Aorta (tissue), 5 donors: ENCODE measurements at regions not wholly inside any gene's neighbourhood (a gene's known extent, or its start where the extent isn't known, plus 50 kb on each side); places are given as distances from the start of the nearest gene placed in this dataset.

Experiments
- ATAC-seq: fragments of 200-7000 bp; cut with Tn5 transposase; one replicate; pipeline ENCODE4 v1.9.1; 2022; ENCODE audit warnings: moderate library complexity; ENCODE audit not compliant: low FRiP score
- DNase-seq, 2 donors: peaks; one replicate each; pipeline ENCODE4 v3.0.0-alpha.2; 2020
- H3K27ac ChIP-seq, 2 donors: one replicate each; pipeline ENCODE4 v1.5.1; 2013; ENCODE audit warnings: low read length in 2 of 2, mild to moderate bottlenecking in 2 of 2, moderate library complexity in 2 of 2, control low read depth in 1 of 2, inconsistent platforms in 1 of 2, low read depth in 1 of 2
- H3K27me3 ChIP-seq, 2 donors: one replicate each; pipeline ENCODE4 v1.6.1; 2013; ENCODE audit warnings: control low read depth in 1 of 2, low read length in 1 of 2, mild to moderate bottlenecking in 1 of 2, moderate library complexity in 1 of 2; ENCODE audit not compliant: insufficient read depth in 2 of 2, control insufficient read depth in 1 of 2
- H3K36me3 ChIP-seq, 2 donors: one replicate each; pipeline ENCODE4 v1.6.1; 2013; ENCODE audit warnings: control low read depth in 1 of 2, low read length in 1 of 2, mild to moderate bottlenecking in 1 of 2; ENCODE audit not compliant: insufficient read depth in 2 of 2, control insufficient read depth in 1 of 2
- H3K4me1 ChIP-seq, 2 donors: one replicate each; pipeline ENCODE4 v1.6.1; 2013; ENCODE audit warnings: low read length in 2 of 2, control low read depth in 1 of 2, mild to moderate bottlenecking in 1 of 2, moderate library complexity in 1 of 2; ENCODE audit not compliant: insufficient read depth in 2 of 2, control insufficient read depth in 1 of 2
- H3K4me3 ChIP-seq, 2 donors: one replicate each; pipeline ENCODE4 v1.5.1; 2013; ENCODE audit warnings: low read length in 2 of 2, control low read depth in 1 of 2, mild to moderate bottlenecking in 1 of 2
- H3K9me3 ChIP-seq: one replicate; pipeline ENCODE4 v1.6.1; 2013; ENCODE audit warnings: mild to moderate bottlenecking, low read length; ENCODE audit not compliant: control insufficient read depth
- WGBS, 2 donors: extraction: QIAGEN DNeasy Blood & Tissue Kit; methylation state at CpG; one replicate each; pipeline ENCODE4 v1.1.7; 2013; 5-methylcytosine and 5-hydroxymethylcytosine counted together
- intact Hi-C, 2 donors: fragments of 100-400 bp; cut with DNase I; formaldehyde crosslinking; loops; one replicate each; pipeline versions ENCODE4 v1.14.2 to v1.15.0; 2022
- donor health status: healthy with polysubstance abuse.
- donor health status: Bipolar disorder and iron deficiency.
- donor health status: DM: no; HTN: no; CAD: no.
- donor health status: DM: no; HTN: no; CAD: no.
- donor health status: DM: yes; HTN: yes; CAD: no.

DNA sequence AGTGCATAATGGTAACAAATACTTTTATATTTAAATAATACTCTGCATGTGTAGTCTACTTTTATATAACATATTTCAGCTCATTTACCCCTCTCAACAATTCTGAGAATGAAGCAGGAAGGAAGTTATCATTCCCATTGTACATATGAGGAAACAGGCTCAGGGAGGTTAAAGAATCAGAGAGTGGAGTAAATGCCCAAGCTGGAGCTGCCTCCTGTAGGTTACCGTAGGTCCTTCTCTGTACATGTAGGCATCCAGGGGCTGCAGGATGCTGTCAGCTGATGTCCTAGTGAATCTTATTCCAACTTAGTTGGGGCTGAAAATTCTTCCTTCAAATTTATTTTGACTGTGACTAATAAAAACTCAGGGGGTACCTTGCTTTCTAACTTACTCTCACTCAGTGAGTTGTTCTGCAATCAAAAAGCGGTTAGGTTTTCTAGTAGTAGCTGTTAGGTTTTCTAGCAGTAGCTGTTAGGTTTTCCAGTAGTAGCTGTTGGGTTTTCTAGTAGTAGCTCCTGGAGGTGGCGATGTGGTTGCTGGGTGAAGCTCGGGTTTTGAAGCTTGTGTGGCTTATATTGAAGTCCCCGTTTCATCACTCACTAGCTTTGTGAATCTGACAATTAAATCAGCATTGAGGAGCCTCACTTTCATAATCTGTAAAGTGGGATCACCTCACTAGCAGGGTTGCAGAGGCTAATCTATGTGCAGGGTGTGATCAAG lies 357.0 kb downstream of the NR2F2 start:
- Histone ChIP-seq H3K4me3 (no peak overlapping the region), H3K36me3 (no peaks in the 10 kb centered on the region), H3K4me1 (no peaks in the 10 kb centered on the region), H3K9me3 (no peaks in the 10 kb centered on the region), H3K27me3 (no peaks in the 10 kb centered on the region), H3K27ac (no peak overlapping the region)
- no peak for ATAC-seq
- 84 to 87% methylated on average over 5 of the region's 5 CpGs for WGBS, 2 donors
- DNase-seq: no peak
- intact Hi-C loops: no loop called here

- no peaks in the 10 kb centered on the region for H3K27me3 ChIP-seq
- H3K4me3 ChIP-seq: no peak overlapping the region
- H3K9me3 ChIP-seq: no peaks in the 10 kb centered on the region
- ATAC-seq (no peak), DNase-seq (no peak)
- 55 to 70% methylated on average over 3 of the region's 3 CpGs for WGBS, 2 donors
- no peaks in the 10 kb centered on the region for H3K36me3 ChIP-seq
- intact Hi-C loops: no loop called here
- no peaks in the 10 kb centered on the region for H3K4me1 ChIP-seq
- no peak overlapping the region for H3K27ac ChIP-seq
Measured at GRCh38 chr15:96690733-96691132, 360.2 kb downstream of the NR2F2 start.

GRCh38 chr15:96692826-96693225 lies 362.3 kb downstream of the NR2F2 start:
- H3K4me1 ChIP-seq: no peaks in the 10 kb centered on the region
- no peaks in the 10 kb centered on the region for H3K9me3 ChIP-seq
- ATAC-seq (no peak), DNase-seq (no peak)
- no peaks in the 10 kb centered on the region for H3K27me3 ChIP-seq
- 58 to 60% methylated on average over 7 of the region's 7 CpGs for WGBS, 2 donors
- H3K36me3 ChIP-seq: no peaks in the 10 kb centered on the region
- H3K4me3 ChIP-seq: no peak overlapping the region
- intact Hi-C loops: no loop called here
- H3K27ac ChIP-seq: no peak overlapping the region

DNA sequence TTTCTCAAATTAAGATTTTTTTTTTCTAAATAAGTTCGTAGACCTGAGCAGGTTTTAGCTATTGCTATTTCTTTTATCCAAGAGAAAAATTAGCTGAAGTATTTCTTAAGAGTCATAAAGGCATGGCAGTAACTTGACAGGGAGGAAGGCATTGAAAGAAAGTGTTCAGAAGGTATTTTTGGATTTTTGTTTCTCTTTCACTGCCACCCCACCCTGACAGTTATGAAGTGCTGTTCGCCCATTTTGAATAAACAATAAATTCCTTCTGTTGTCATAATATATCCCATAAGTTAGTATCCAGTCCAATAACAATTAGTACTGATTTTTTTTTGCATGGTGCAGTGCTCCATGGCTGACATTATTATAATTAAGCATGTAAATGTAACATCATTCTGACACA lies 363.0 kb downstream of the NR2F2 start:
- Histone ChIP-seq H3K4me3 (no peak overlapping the region), H3K36me3 (no peaks in the 10 kb centered on the region), H3K4me1 (no peaks in the 10 kb centered on the region), H3K27me3 (no peaks in the 10 kb centered on the region), H3K27ac (no peak overlapping the region), H3K9me3 (no peaks in the 10 kb centered on the region)
- 27 to 53% methylated on average over 2 of the region's 2 CpGs for WGBS, 2 donors
- intact Hi-C loops: no loop called here
- ATAC-seq: no peak
- no peak for DNase-seq

DNA sequence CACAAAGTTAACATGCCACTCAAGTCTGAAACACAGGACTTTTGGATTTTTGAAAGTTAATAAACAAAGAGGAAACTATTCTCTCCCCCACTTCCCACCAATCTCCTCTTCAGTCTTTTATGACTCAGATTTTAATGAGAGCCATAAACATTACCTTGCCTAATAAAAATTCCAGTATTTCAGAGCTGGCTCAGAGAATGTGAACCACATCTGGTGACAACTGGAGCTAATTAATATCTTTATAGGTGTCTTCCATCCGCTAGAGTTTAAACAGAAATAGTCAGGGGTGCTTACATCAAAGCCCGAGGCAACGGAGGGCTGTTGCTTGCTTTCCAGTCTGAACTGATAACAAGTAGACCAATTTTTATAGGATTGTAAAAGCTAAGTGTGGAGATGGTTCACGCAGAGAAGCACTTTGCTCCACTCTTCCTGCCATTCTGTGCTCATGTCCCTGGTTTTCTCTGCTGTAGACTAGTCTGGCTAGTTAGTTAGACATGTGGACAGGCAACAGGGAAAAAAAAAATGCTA lies 363.6 kb downstream of the NR2F2 start:
- 46 to 52% methylated on average over 4 of the region's 4 CpGs for WGBS, 2 donors
- Histone ChIP-seq H3K9me3 (no peaks in the 10 kb centered on the region), H3K4me1 (no peaks in the 10 kb centered on the region), H3K4me3 (no peak overlapping the region), H3K36me3 (no peaks in the 10 kb centered on the region), H3K27ac (no peak overlapping the region), H3K27me3 (no peaks in the 10 kb centered on the region)
- ATAC-seq (no peak), DNase-seq (no peak)
- intact Hi-C loops: no loop called here

DNA sequence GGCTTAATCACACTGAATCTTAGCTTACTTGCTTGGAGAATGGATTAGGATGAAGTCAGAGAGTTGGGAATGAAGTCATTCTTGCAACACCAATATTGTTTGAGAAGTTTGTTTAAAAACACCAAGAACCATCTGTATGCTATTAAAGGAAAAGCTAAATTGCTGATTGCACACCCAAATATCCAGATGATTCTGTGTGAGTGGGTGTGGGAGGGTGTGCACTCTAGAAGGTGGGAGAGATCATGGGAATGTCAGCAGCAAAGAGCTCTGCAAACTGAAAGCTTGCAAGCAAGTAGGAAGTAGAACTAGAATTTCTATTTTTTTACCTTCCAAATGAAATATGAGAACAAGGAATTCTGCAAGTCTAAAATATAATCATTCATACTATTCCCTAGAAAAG lies 364.9 kb downstream of the NR2F2 start:
- ATAC-seq: no peak
- no peak for DNase-seq

GRCh38 chr15:96699871-96700401 lies 369.4 kb downstream of the NR2F2 start:
- Histone ChIP-seq H3K9me3 (no peaks in the 10 kb centered on the region), H3K27ac (no peak overlapping the region), H3K4me3 (no peak overlapping the region), H3K36me3 (no peaks in the 10 kb centered on the region), H3K4me1 (peaks cover 0 to 2% of the 10 kb centered on the region in 2 donors), H3K27me3 (peaks cover 0 to 3% of the 10 kb centered on the region in 2 donors)
- ATAC-seq (no peak), DNase-seq (no peak)
- WGBS, 2 donors: 50 to 62% methylated on average over 3 of the region's 3 CpGs
- intact Hi-C loops: no loop called here

More for the DNA sequence above, 364.9 kb downstream of the NR2F2 start:
- Histone ChIP-seq H3K27me3 (peaks cover 0 to 3% of the 10 kb centered on the region in 2 donors), H3K9me3 (no peaks in the 10 kb centered on the region), H3K27ac (no peak overlapping the region), H3K4me3 (no peak overlapping the region), H3K36me3 (no peaks in the 10 kb centered on the region), H3K4me1 (no peaks in the 10 kb centered on the region)
- intact Hi-C loops: no loop called here

DNA sequence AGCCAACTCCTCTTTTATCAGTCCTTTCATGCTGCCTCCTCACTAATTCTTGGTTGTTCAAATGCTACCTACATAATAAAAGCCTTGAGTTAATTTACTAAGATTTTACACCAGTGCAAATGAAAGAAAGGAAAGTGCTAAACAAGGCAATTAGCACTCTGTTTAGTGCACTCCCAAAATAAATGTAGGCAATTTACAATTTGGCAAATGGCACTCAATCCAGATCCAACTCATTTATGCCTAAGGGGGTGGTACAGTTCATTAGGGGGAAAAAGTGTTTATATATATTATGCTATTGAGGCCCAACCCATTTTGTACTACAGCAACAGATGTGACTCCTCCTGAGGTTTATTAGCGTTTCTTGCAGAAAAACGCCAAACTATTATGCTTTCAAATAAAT lies 370.1 kb downstream of the NR2F2 start:
- peaks cover 0 to 2% of the 10 kb centered on the region in 2 donors for H3K4me1 ChIP-seq
- no peak for ATAC-seq
- WGBS, 2 donors: 55 to 60% methylated on average over 2 of the region's 2 CpGs

DNA sequence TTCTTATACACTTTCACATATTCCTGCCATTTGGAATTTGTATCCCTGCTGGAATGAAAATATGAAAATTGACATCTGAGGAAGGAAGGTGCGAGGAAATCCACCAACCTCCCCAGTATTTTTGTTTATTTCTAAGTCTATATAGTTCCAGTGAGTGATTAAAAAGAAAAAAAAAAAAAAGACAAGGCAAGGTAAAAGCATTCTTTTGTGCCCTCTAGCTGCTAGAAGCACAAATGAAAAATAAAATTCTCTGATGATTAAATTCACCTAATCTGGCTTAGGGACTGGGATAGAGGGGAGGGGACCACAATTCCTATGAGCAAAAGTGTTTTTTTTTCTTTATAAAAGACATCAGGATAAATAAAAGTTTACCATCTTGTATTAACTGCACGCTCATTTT lies 370.9 kb downstream of the NR2F2 start:
- H3K4me1 ChIP-seq: peaks cover 0 to 2% of the 10 kb centered on the region in 2 donors
- peaks cover 0 to 3% of the 10 kb centered on the region in 2 donors for H3K27me3 ChIP-seq
- no peak overlapping the region for H3K4me3 ChIP-seq
- H3K36me3 ChIP-seq: no peaks in the 10 kb centered on the region
- DNase-seq (no peak), ATAC-seq (no peak)
- 75 to 77% methylated on average over 2 of the region's 2 CpGs for WGBS, 2 donors
- intact Hi-C loops: no loop called here
- no peak overlapping the region for H3K27ac ChIP-seq
- no peaks in the 10 kb centered on the region for H3K9me3 ChIP-seq

More for the DNA sequence above, 370.1 kb downstream of the NR2F2 start:
- Histone ChIP-seq H3K27ac (no peak overlapping the region), H3K36me3 (no peaks in the 10 kb centered on the region), H3K4me3 (no peak overlapping the region), H3K9me3 (no peaks in the 10 kb centered on the region), H3K27me3 (peaks cover 0 to 3% of the 10 kb centered on the region in 2 donors)
- intact Hi-C loops: no loop called here
- DNase-seq: no peak
